ENCODE measurements at regions not wholly inside any gene's neighbourhood (a gene's known extent, or its start where the extent isn't known, plus 50 kb on each side); places are given as distances from the start of the nearest gene placed in this dataset.

GRCh38 chr6:106770663-106771062, 141.3 kb downstream of the QRSL1 start:
- peaks cover 5% of the 10 kb centered on the region for H3K9me3 Mint-ChIP-seq
- CTCF ChIA-PET = no interaction called here
- no peak for TF ChIP-seq CTCF (IDR thresholded peaks at IDR 0.05)
- intact Hi-C loops (cut with micrococcal nuclease) = no loop called here
- no peak for DNase-seq
- no peaks in the 10 kb centered on the region for H3K36me3 Mint-ChIP-seq (ENCODE audit: low read depth)
- peaks cover 2% of the 10 kb centered on the region for H3K27me3 Mint-ChIP-seq
- H3K4me3 Mint-ChIP-seq = no peak overlapping the region
- ATAC-seq = no peak
- no peaks in the 10 kb centered on the region for H3K4me1 Mint-ChIP-seq (ENCODE audit: low read depth)
- H3K27ac Mint-ChIP-seq = no peak overlapping the region
- POLR2A ChIA-PET = no interaction called here

- H3K27me3 Mint-ChIP-seq = peaks cover 2% of the 10 kb centered on the region
- TF ChIP-seq CTCF (IDR thresholded peaks at IDR 0.05) = no peak
- no peak overlapping the region for H3K27ac Mint-ChIP-seq
- no peak overlapping the region for H3K4me3 Mint-ChIP-seq
- intact Hi-C loops (cut with micrococcal nuclease) = no loop called here
- CTCF ChIA-PET = no interaction called here
- H3K4me1 Mint-ChIP-seq (ENCODE audit: low read depth) = no peaks in the 10 kb centered on the region
- DNase-seq = no peak
- H3K9me3 Mint-ChIP-seq = peaks cover 5% of the 10 kb centered on the region
- no peak for ATAC-seq
- POLR2A ChIA-PET = no interaction called here
- H3K36me3 Mint-ChIP-seq (ENCODE audit: low read depth) = no peaks in the 10 kb centered on the region
These were observed 140.7 kb downstream of the QRSL1 start for GRCh38 chr6:106770081-106770480.

GRCh38 chr6:106767271-106767670, 137.9 kb downstream of the QRSL1 start:
- Mint-ChIP-seq H3K27me3 (peaks cover 2% of the 10 kb centered on the region), H3K27ac (no peak overlapping the region), H3K4me1 (ENCODE audit: low read depth) (no peaks in the 10 kb centered on the region), H3K4me3 (no peak overlapping the region), H3K36me3 (ENCODE audit: low read depth) (no peaks in the 10 kb centered on the region), H3K9me3 (peaks cover 7% of the 10 kb centered on the region)
- no peak for DNase-seq
- ChIA-PET POLR2A (interaction anchor here (0.6 kb wide), 1 partner anchor 15 kb away, joined by 3 read pairs; no protein-coding TSS in a partner anchor), CTCF (no interaction called here)
- no peak for ATAC-seq
- TF ChIP-seq CTCF (IDR thresholded peaks at IDR 0.05) = no peak
- intact Hi-C loops (cut with micrococcal nuclease) = no loop called here

- ATAC-seq (no peak), DNase-seq (no peak)
- Mint-ChIP-seq H3K4me3 (no peak overlapping the region), H3K27ac (no peak overlapping the region), H3K27me3 (no peaks in the 10 kb centered on the region), H3K36me3 (ENCODE audit: low read depth) (no peaks in the 10 kb centered on the region), H3K4me1 (ENCODE audit: low read depth) (no peaks in the 10 kb centered on the region), H3K9me3 (peaks cover 10% of the 10 kb centered on the region)
- ChIA-PET POLR2A (no interaction called here), CTCF (no interaction called here)
- no peak for TF ChIP-seq CTCF (IDR thresholded peaks at IDR 0.05)
- intact Hi-C loops (cut with micrococcal nuclease) = no loop called here
These were observed 136.8 kb downstream of the QRSL1 start for GRCh38 chr6:106766201-106766600.

- no peaks in the 10 kb centered on the region for H3K36me3 Mint-ChIP-seq (ENCODE audit: low read depth)
- intact Hi-C loops (cut with micrococcal nuclease) = no loop called here
- H3K4me1 Mint-ChIP-seq (ENCODE audit: low read depth) = no peaks in the 10 kb centered on the region
- H3K4me3 Mint-ChIP-seq = no peak overlapping the region
- H3K27ac Mint-ChIP-seq = no peak overlapping the region
- CTCF ChIA-PET = no interaction called here
- DNase-seq (no peak), ATAC-seq (no peak)
- no peaks in the 10 kb centered on the region for H3K27me3 Mint-ChIP-seq
- no peak for TF ChIP-seq CTCF (IDR thresholded peaks at IDR 0.05)
- POLR2A ChIA-PET = no interaction called here
- peaks cover 5% of the 10 kb centered on the region for H3K9me3 Mint-ChIP-seq
These were observed 136.1 kb downstream of the QRSL1 start for GRCh38 chr6:106765496-106765895.
